Stimulated activated effector memory CD8-positive, alpha-beta T cell treated with anti-CD3 and anti-CD28 coated beads, Interleukin-12 subunit alpha, Interleukin-12 subunit beta, amount 100 ng/mL, for 72 hours (primary cell): ENCODE measurements at regions not wholly inside any gene's neighbourhood (a gene's known extent, or its start where the extent isn't known, plus 50 kb on each side); places are given as distances from the start of the nearest gene placed in this dataset.

Experiments
- ATAC-seq: fragments of 150-1000 bp; cut with Tn5 transposase; 2 replicates; pipeline ENCODE4 v1.10.0; 2021
- DNase-seq, 2 donors: peaks; one replicate each; pipeline ENCODE4 v3.0.0; 2021 to 2022; ENCODE audit warnings: low spot score in 2 of 2
- H3K27ac Mint-ChIP-seq: one replicate; pipeline ENCODE4 v1.8.0; 2022; ENCODE audit warnings: mild to moderate bottlenecking, mixed read lengths
- H3K36me3 Mint-ChIP-seq: one replicate; pipeline ENCODE4 v1.8.0; 2022; ENCODE audit warnings: mild to moderate bottlenecking, mixed read lengths
- H3K4me1 Mint-ChIP-seq: one replicate; pipeline ENCODE4 v1.8.0; 2022; ENCODE audit warnings: mixed read lengths
- H3K4me3 Mint-ChIP-seq: one replicate; pipeline ENCODE4 v1.8.0; 2022; ENCODE audit warnings: mild to moderate bottlenecking, mixed read lengths
- H3K9me3 Mint-ChIP-seq: one replicate; pipeline ENCODE4 v1.8.0; 2022; ENCODE audit warnings: mixed read lengths

GRCh38 chr6:148218542-148219258, 123.9 kb upstream of the SASH1 start:
- Mint-ChIP-seq H3K27ac (no peak overlapping the region), H3K36me3 (no peaks in the 10 kb centered on the region), H3K4me1 (no peaks in the 10 kb centered on the region), H3K4me3 (no peak overlapping the region), H3K9me3 (no peaks in the 10 kb centered on the region)
- ATAC-seq (no peak), DNase-seq (no peak)

GRCh38 chr6:148221196-148221979, 121.2 kb upstream of the SASH1 start:
- ATAC-seq = no peak
- Mint-ChIP-seq H3K36me3 (no peaks in the 10 kb centered on the region), H3K4me3 (no peak overlapping the region), H3K4me1 (no peaks in the 10 kb centered on the region), H3K27ac (no peak overlapping the region), H3K9me3 (no peaks in the 10 kb centered on the region)
- DNase-seq = no peak

- Mint-ChIP-seq H3K9me3 (no peaks in the 10 kb centered on the region), H3K4me1 (no peaks in the 10 kb centered on the region), H3K27ac (no peak overlapping the region), H3K36me3 (no peaks in the 10 kb centered on the region), H3K4me3 (no peak overlapping the region)
- no peak for ATAC-seq
- no peak for DNase-seq
Observed at GRCh38 chr6:148222376-148222775, 120.3 kb upstream of the SASH1 start.

- DNase-seq (no peak), ATAC-seq (no peak)
- Mint-ChIP-seq H3K9me3 (no peaks in the 10 kb centered on the region), H3K4me1 (no peaks in the 10 kb centered on the region), H3K4me3 (no peak overlapping the region), H3K36me3 (no peaks in the 10 kb centered on the region), H3K27ac (no peak overlapping the region)
Observed at GRCh38 chr6:148222846-148223245, 119.8 kb upstream of the SASH1 start.

GRCh38 chr6:148223424-148223842, 119.2 kb upstream of the SASH1 start:
- no peak for DNase-seq
- H3K4me3 Mint-ChIP-seq = no peak overlapping the region
- H3K9me3 Mint-ChIP-seq = no peaks in the 10 kb centered on the region
- no peaks in the 10 kb centered on the region for H3K4me1 Mint-ChIP-seq
- no peaks in the 10 kb centered on the region for H3K36me3 Mint-ChIP-seq
- no peak for ATAC-seq
- no peak overlapping the region for H3K27ac Mint-ChIP-seq

- ATAC-seq = no peak
- no peaks in the 10 kb centered on the region for H3K9me3 Mint-ChIP-seq
Observed at GRCh38 chr6:148225871-148226270, 116.8 kb upstream of the SASH1 start.

GRCh38 chr6:148226284-148226683, 116.4 kb upstream of the SASH1 start:
- no peak overlapping the region for H3K27ac Mint-ChIP-seq
- H3K36me3 Mint-ChIP-seq = no peaks in the 10 kb centered on the region

More at GRCh38 chr6:148225871-148226270, 116.8 kb upstream of the SASH1 start:
- Mint-ChIP-seq H3K27ac (no peak overlapping the region), H3K4me1 (no peaks in the 10 kb centered on the region), H3K36me3 (no peaks in the 10 kb centered on the region), H3K4me3 (no peak overlapping the region)
- no peak for DNase-seq

GRCh38 chr6:148231572-148231971, 111.1 kb upstream of the SASH1 start:
- H3K4me3 Mint-ChIP-seq = no peak overlapping the region
- no peak for DNase-seq
- H3K27ac Mint-ChIP-seq = no peak overlapping the region
- H3K9me3 Mint-ChIP-seq = no peaks in the 10 kb centered on the region
- no peak for ATAC-seq
- H3K36me3 Mint-ChIP-seq = no peaks in the 10 kb centered on the region
- no peaks in the 10 kb centered on the region for H3K4me1 Mint-ChIP-seq

More at GRCh38 chr6:148226284-148226683, 116.4 kb upstream of the SASH1 start:
- Mint-ChIP-seq H3K4me3 (no peak overlapping the region), H3K9me3 (no peaks in the 10 kb centered on the region), H3K4me1 (no peaks in the 10 kb centered on the region)
- ATAC-seq (no peak), DNase-seq (no peak)

GRCh38 chr6:148235446-148235845, 107.2 kb upstream of the SASH1 start:
- Mint-ChIP-seq H3K4me3 (no peak overlapping the region), H3K4me1 (no peaks in the 10 kb centered on the region), H3K27ac (no peak overlapping the region), H3K36me3 (no peaks in the 10 kb centered on the region), H3K9me3 (no peaks in the 10 kb centered on the region)
- ATAC-seq (no peak), DNase-seq (no peak)

GRCh38 chr6:148238713-148239112, 103.9 kb upstream of the SASH1 start:
- no peak for DNase-seq
- no peak for ATAC-seq
- no peaks in the 10 kb centered on the region for H3K36me3 Mint-ChIP-seq
- no peaks in the 10 kb centered on the region for H3K4me1 Mint-ChIP-seq
- no peak overlapping the region for H3K27ac Mint-ChIP-seq
- no peaks in the 10 kb centered on the region for H3K9me3 Mint-ChIP-seq
- H3K4me3 Mint-ChIP-seq = no peak overlapping the region

- ATAC-seq (no peak), DNase-seq (no peak)
- H3K27ac Mint-ChIP-seq = no peak overlapping the region
- no peaks in the 10 kb centered on the region for H3K36me3 Mint-ChIP-seq
- H3K4me1 Mint-ChIP-seq = no peaks in the 10 kb centered on the region
- no peaks in the 10 kb centered on the region for H3K9me3 Mint-ChIP-seq
- H3K4me3 Mint-ChIP-seq = no peak overlapping the region
Observed at GRCh38 chr6:148239215-148239614, 103.4 kb upstream of the SASH1 start.

GRCh38 chr6:148239801-148240460, 102.7 kb upstream of the SASH1 start:
- Mint-ChIP-seq H3K36me3 (no peaks in the 10 kb centered on the region), H3K4me1 (no peaks in the 10 kb centered on the region), H3K9me3 (no peaks in the 10 kb centered on the region), H3K27ac (no peak overlapping the region), H3K4me3 (no peak overlapping the region)
- DNase-seq (no peak), ATAC-seq (no peak)

- DNase-seq = no peak
- H3K27ac Mint-ChIP-seq = no peak overlapping the region
- H3K9me3 Mint-ChIP-seq = no peaks in the 10 kb centered on the region
- H3K4me3 Mint-ChIP-seq = no peak overlapping the region
- H3K36me3 Mint-ChIP-seq = no peaks in the 10 kb centered on the region
- no peaks in the 10 kb centered on the region for H3K4me1 Mint-ChIP-seq
- no peak for ATAC-seq
Observed at GRCh38 chr6:148240461-148240840, 102.2 kb upstream of the SASH1 start.

GRCh38 chr6:148240861-148241477, 101.7 kb upstream of the SASH1 start:
- no peak overlapping the region for H3K27ac Mint-ChIP-seq
- H3K4me3 Mint-ChIP-seq = no peak overlapping the region
- ATAC-seq (no peak), DNase-seq (no peak)
- no peaks in the 10 kb centered on the region for H3K9me3 Mint-ChIP-seq
- H3K36me3 Mint-ChIP-seq = no peaks in the 10 kb centered on the region
- no peaks in the 10 kb centered on the region for H3K4me1 Mint-ChIP-seq

- DNase-seq = no peak
- H3K27ac Mint-ChIP-seq = no peak overlapping the region
- no peaks in the 10 kb centered on the region for H3K9me3 Mint-ChIP-seq
- no peak for ATAC-seq
- H3K4me1 Mint-ChIP-seq = no peaks in the 10 kb centered on the region
- no peak overlapping the region for H3K4me3 Mint-ChIP-seq
- H3K36me3 Mint-ChIP-seq = no peaks in the 10 kb centered on the region
Observed at GRCh38 chr6:148242180-148242579, 100.5 kb upstream of the SASH1 start.
